OCI-M2 (cell line): ENCODE measurements at regions not wholly inside any gene's neighbourhood (a gene's known extent, or its start where the extent isn't known, plus 50 kb on each side); places are given as distances from the start of the nearest gene placed in this dataset.
"Not testable (repeated sequence)": the region's sequence is repeated elsewhere in the genome, so short reads cannot be mapped to it uniquely, and the experiment has no call there.

Experiments used
- DNase-seq: peaks from one replicate; lab custom pipeline; 2025; ENCODE audit not compliant: unreplicated experiment; lab: John Stamatoyannopoulos, UW

- DNase-seq = no peak
Observed at GRCh38 chrX:124426288-124427169, 80.2 kb downstream of the SH2D1A start.

- DNase-seq = no peak
Observed at GRCh38 chrX:124433186-124433585, 86.8 kb downstream of the SH2D1A start.

- no peak for DNase-seq
Observed at GRCh38 chrX:124435616-124436015, 89.3 kb downstream of the SH2D1A start.

GRCh38 chrX:124440695-124441094, 94.3 kb downstream of the SH2D1A start:
- no peak for DNase-seq

GRCh38 chrX:124441971-124442590, 95.7 kb downstream of the SH2D1A start:
- DNase-seq = no peak

GRCh38 chrX:124455966-124456365, 109.6 kb downstream of the SH2D1A start:
- DNase-seq = no peak

GRCh38 chrX:124459851-124460250, 113.5 kb downstream of the SH2D1A start:
- DNase-seq = not testable (repeated sequence)

- DNase-seq = no peak
Observed at GRCh38 chrX:124462931-124463330, 116.6 kb downstream of the SH2D1A start.

- DNase-seq = no peak
Observed at GRCh38 chrX:124467202-124467601, 120.8 kb downstream of the SH2D1A start.

GRCh38 chrX:124475358-124475757, 129.0 kb downstream of the SH2D1A start:
- DNase-seq = no peak

GRCh38 chrX:124476562-124476961, 130.2 kb downstream of the SH2D1A start:
- no peak for DNase-seq

- DNase-seq = no peak
Observed at GRCh38 chrX:124478046-124478445, 131.7 kb downstream of the SH2D1A start.

GRCh38 chrX:124488412-124489161, 142.2 kb downstream of the SH2D1A start:
- DNase-seq = no peak

- DNase-seq = no peak
Observed at GRCh38 chrX:124493984-124494383, 147.6 kb downstream of the SH2D1A start.

- no peak for DNase-seq
Observed at GRCh38 chrX:124497386-124497785, 151.0 kb downstream of the SH2D1A start.

GRCh38 chrX:124501586-124501985, 155.2 kb downstream of the SH2D1A start:
- no peak for DNase-seq

GRCh38 chrX:124502166-124502565, 155.8 kb downstream of the SH2D1A start:
- no peak for DNase-seq

- DNase-seq = no peak
Observed at GRCh38 chrX:124502599-124502998, 156.2 kb downstream of the SH2D1A start.

GRCh38 chrX:124504111-124504983, 158.0 kb downstream of the SH2D1A start:
- DNase-seq = no peak

GRCh38 chrX:124506066-124506465, 159.7 kb downstream of the SH2D1A start:
- DNase-seq = no peak

GRCh38 chrX:124507246-124507645, 160.9 kb downstream of the SH2D1A start:
- DNase-seq = no peak
